Astrocyte of the spinal cord (primary cell): ENCODE measurements at regions not wholly inside any gene's neighbourhood (a gene's known extent, or its start where the extent isn't known, plus 50 kb on each side); places are given as distances from the start of the nearest gene placed in this dataset.

Experiments used
- DNase-seq: peaks from one replicate; pipeline ENCODE4 v3.0.0; 2011; ENCODE audit warnings: low read depth, low spot score
- H3K4me3 ChIP-seq: 2 replicates; pipeline ENCODE4 v1.5.1; 2011; ENCODE audit warnings: low read depth, mild to moderate bottlenecking, low read length, moderate library complexity
- in situ Hi-C: cut with HindIII; loops from 2 replicates; pipeline ENCODE4 v1.10.0; 2017; ENCODE audit warnings: low sequenced_read_pairs
- TF ChIP-seq, protein P1 (sequence below): IDR thresholded peaks from 2 replicates; pipeline ENCODE4 v1.5.1; 2012; ENCODE audit warnings: low read depth, mild to moderate bottlenecking, low read length, inconsistent platforms

GRCh38 chr13:82702513-82702912 is 1179.8 kb downstream of the SLITRK1 start:
- no peak overlapping the region for H3K4me3 ChIP-seq
- no peak for DNase-seq
- TF ChIP-seq, protein P1, sequence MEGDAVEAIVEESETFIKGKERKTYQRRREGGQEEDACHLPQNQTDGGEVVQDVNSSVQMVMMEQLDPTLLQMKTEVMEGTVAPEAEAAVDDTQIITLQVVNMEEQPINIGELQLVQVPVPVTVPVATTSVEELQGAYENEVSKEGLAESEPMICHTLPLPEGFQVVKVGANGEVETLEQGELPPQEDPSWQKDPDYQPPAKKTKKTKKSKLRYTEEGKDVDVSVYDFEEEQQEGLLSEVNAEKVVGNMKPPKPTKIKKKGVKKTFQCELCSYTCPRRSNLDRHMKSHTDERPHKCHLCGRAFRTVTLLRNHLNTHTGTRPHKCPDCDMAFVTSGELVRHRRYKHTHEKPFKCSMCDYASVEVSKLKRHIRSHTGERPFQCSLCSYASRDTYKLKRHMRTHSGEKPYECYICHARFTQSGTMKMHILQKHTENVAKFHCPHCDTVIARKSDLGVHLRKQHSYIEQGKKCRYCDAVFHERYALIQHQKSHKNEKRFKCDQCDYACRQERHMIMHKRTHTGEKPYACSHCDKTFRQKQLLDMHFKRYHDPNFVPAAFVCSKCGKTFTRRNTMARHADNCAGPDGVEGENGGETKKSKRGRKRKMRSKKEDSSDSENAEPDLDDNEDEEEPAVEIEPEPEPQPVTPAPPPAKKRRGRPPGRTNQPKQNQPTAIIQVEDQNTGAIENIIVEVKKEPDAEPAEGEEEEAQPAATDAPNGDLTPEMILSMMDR, result no peak
- in situ Hi-C loops, result no loop called here

- in situ Hi-C loops, result no loop called here
- TF ChIP-seq, protein P1, result no peak
- no peak overlapping the region for H3K4me3 ChIP-seq
- no peak for DNase-seq
Observed at GRCh38 chr13:82701020-82701419, 1181.3 kb downstream of the SLITRK1 start.

DNA sequence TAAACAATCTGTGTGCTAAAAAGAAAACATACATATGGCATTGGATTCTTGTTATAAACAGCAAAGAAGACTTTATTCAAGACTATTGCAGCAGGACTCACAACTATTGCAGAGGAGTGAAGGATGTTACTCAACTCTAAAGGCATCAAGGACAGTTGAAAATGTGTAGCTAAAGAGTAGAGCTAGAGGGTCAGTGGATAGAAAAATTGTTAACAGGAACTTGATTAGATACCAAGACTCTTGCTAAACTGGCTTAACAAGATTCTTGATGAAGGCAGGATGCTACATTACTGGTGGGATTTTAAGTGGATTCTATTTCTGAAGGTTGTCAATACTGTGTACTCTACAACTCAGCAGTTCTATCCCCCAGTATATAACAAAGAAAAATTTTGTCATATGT is 1183.3 kb downstream of the SLITRK1 start:
- in situ Hi-C loops, result no loop called here
- TF ChIP-seq, protein P1, result no peak
- no peak for DNase-seq
- H3K4me3 ChIP-seq, result no peak overlapping the region

GRCh38 chr13:82698383-82698782 is 1183.9 kb downstream of the SLITRK1 start:
- DNase-seq, result no peak
- TF ChIP-seq, protein P1, result no peak
- in situ Hi-C loops, result no loop called here
- no peak overlapping the region for H3K4me3 ChIP-seq

- TF ChIP-seq, protein P1, result no peak
- no peak overlapping the region for H3K4me3 ChIP-seq
- in situ Hi-C loops, result no loop called here
- DNase-seq, result no peak
Observed at GRCh38 chr13:82693607-82694006, 1188.7 kb downstream of the SLITRK1 start.

- H3K4me3 ChIP-seq, result no peak overlapping the region
- TF ChIP-seq, protein P1, result no peak
- in situ Hi-C loops, result no loop called here
- DNase-seq, result peak; percentile 23
Observed at GRCh38 chr13:82688400-82688994, 1193.8 kb downstream of the SLITRK1 start.
